Panc1 (cell line): ENCODE measurements at regions not wholly inside any gene's neighbourhood (a gene's known extent, or its start where the extent isn't known, plus 50 kb on each side); places are given as distances from the start of the nearest gene placed in this dataset.

ENCODE experiments used
- POLR2AphosphoS5 ChIP-seq: IDR thresholded peaks from 2 replicates; pipeline ENCODE4 v1.6.1; 2012; ENCODE audit warnings: mild to moderate bottlenecking, low read depth, low read length, moderate library complexity
- SIN3A ChIP-seq: IDR thresholded peaks from 2 replicates; pipeline ENCODE4 v1.6.1; 2012; ENCODE audit warnings: low read depth, mild to moderate bottlenecking, low read length, moderate library complexity, borderline replicate concordance; ENCODE audit not compliant: insufficient read depth
- TCF7L2 ChIP-seq: IDR thresholded peaks from 2 replicates; pipeline ENCODE4 v1.6.1; 2011; ENCODE audit warnings: mild to moderate bottlenecking, low read depth, low read length, inconsistent platforms
- TF ChIP-seq, protein P1 (sequence below), 2 experiments: IDR thresholded peaks; 2 replicates each; pipeline ENCODE4 v1.6.1; 2011 to 2012; ENCODE audit warnings: low read depth in 2 of 2, control low read depth in 1 of 2, low read length in 1 of 2, mild to moderate bottlenecking in 1 of 2, moderate library complexity in 1 of 2; ENCODE audit not compliant: insufficient read depth in 1 of 2
- TF ChIP-seq, protein P2 (sequence below): fragments of 450-650 bp; IDR thresholded peaks from 2 replicates; pipeline ENCODE4 v1.5.1; 2017; ENCODE audit warnings: mild to moderate bottlenecking

GRCh38 chr1:239125893-239126292 lies 260.5 kb upstream of the CHRM3 start:
- TF ChIP-seq, protein P1, sequence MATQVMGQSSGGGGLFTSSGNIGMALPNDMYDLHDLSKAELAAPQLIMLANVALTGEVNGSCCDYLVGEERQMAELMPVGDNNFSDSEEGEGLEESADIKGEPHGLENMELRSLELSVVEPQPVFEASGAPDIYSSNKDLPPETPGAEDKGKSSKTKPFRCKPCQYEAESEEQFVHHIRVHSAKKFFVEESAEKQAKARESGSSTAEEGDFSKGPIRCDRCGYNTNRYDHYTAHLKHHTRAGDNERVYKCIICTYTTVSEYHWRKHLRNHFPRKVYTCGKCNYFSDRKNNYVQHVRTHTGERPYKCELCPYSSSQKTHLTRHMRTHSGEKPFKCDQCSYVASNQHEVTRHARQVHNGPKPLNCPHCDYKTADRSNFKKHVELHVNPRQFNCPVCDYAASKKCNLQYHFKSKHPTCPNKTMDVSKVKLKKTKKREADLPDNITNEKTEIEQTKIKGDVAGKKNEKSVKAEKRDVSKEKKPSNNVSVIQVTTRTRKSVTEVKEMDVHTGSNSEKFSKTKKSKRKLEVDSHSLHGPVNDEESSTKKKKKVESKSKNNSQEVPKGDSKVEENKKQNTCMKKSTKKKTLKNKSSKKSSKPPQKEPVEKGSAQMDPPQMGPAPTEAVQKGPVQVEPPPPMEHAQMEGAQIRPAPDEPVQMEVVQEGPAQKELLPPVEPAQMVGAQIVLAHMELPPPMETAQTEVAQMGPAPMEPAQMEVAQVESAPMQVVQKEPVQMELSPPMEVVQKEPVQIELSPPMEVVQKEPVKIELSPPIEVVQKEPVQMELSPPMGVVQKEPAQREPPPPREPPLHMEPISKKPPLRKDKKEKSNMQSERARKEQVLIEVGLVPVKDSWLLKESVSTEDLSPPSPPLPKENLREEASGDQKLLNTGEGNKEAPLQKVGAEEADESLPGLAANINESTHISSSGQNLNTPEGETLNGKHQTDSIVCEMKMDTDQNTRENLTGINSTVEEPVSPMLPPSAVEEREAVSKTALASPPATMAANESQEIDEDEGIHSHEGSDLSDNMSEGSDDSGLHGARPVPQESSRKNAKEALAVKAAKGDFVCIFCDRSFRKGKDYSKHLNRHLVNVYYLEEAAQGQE (IDR thresholded peaks at IDR 0.05; ENCODE audit: insufficient read depth in 1 of 2, low read depth in 2 of 2, low read length in 1 of 2) = no peak
- TF ChIP-seq, protein P2, sequence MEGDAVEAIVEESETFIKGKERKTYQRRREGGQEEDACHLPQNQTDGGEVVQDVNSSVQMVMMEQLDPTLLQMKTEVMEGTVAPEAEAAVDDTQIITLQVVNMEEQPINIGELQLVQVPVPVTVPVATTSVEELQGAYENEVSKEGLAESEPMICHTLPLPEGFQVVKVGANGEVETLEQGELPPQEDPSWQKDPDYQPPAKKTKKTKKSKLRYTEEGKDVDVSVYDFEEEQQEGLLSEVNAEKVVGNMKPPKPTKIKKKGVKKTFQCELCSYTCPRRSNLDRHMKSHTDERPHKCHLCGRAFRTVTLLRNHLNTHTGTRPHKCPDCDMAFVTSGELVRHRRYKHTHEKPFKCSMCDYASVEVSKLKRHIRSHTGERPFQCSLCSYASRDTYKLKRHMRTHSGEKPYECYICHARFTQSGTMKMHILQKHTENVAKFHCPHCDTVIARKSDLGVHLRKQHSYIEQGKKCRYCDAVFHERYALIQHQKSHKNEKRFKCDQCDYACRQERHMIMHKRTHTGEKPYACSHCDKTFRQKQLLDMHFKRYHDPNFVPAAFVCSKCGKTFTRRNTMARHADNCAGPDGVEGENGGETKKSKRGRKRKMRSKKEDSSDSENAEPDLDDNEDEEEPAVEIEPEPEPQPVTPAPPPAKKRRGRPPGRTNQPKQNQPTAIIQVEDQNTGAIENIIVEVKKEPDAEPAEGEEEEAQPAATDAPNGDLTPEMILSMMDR = no peak
- TF ChIP-seq POLR2AphosphoS5 = no peak
- no peak for TF ChIP-seq SIN3A
- TF ChIP-seq TCF7L2 = no peak
